Body of pancreas (tissue), 4 donors: ENCODE measurements at regions not wholly inside any gene's neighbourhood (a gene's known extent, or its start where the extent isn't known, plus 50 kb on each side); places are given as distances from the start of the nearest gene placed in this dataset.

Experiments used
- POLR2A ChIP-seq, 3 donors: fragments of 450-650 bp; IDR thresholded peaks; one replicate each; pipeline ENCODE4 v1.6.1; 2016; ENCODE audit warnings: antibody characterized with exemption in 3 of 3, mild to moderate bottlenecking in 2 of 3
- TF ChIP-seq, protein P1 (sequence below), 7 experiments: fragments of 450-650 bp in 4 of 7; fragments of 200-600 bp in 3 of 7; sonication (generic) in 3 of 7; IDR thresholded peaks; one replicate each; pipeline ENCODE4 v1.5.1; 2016 to 2019; ENCODE audit warnings: antibody characterized with exemption in 7 of 7

DNA sequence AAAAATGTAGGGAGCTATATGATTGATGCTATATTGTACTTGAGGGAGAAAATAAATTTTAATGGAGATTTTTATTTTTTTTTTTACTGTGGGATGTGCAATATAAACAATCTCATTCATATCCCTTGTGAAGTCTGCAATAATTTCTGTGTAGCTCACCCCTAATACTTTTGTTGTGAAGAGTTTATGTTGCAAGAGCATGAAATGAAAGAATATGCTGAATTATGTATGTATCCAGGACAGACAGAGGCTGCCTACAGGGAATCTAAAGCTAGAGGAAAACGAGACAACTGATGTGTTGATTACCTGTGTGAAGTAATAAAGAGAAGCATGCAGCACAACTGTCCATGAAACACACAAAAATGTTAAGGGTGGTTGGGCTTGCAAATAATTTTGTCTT is 643.3 kb downstream of the DCDC2C start:
- TF ChIP-seq, protein P1, sequence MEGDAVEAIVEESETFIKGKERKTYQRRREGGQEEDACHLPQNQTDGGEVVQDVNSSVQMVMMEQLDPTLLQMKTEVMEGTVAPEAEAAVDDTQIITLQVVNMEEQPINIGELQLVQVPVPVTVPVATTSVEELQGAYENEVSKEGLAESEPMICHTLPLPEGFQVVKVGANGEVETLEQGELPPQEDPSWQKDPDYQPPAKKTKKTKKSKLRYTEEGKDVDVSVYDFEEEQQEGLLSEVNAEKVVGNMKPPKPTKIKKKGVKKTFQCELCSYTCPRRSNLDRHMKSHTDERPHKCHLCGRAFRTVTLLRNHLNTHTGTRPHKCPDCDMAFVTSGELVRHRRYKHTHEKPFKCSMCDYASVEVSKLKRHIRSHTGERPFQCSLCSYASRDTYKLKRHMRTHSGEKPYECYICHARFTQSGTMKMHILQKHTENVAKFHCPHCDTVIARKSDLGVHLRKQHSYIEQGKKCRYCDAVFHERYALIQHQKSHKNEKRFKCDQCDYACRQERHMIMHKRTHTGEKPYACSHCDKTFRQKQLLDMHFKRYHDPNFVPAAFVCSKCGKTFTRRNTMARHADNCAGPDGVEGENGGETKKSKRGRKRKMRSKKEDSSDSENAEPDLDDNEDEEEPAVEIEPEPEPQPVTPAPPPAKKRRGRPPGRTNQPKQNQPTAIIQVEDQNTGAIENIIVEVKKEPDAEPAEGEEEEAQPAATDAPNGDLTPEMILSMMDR (IDR thresholded peaks at IDR 0.05) = no peak
- no peak for TF ChIP-seq POLR2A (IDR thresholded peaks at IDR 0.05)
